Stomach (tissue), 4 donors: ENCODE measurements at regions not wholly inside any gene's neighbourhood (a gene's known extent, or its start where the extent isn't known, plus 50 kb on each side); places are given as distances from the start of the nearest gene placed in this dataset.

Experiments
- POLR2A ChIP-seq, 4 donors: fragments of 450-650 bp; IDR thresholded peaks; one replicate each; pipeline ENCODE4 v1.6.1; 2016; ENCODE audit warnings: antibody characterized with exemption in 4 of 4, control low read depth in 2 of 4, mild to moderate bottlenecking in 1 of 4, moderate library complexity in 1 of 4
- POLR2AphosphoS5 ChIP-seq, 3 donors: sonication (generic); formaldehyde crosslinking; IDR thresholded peaks; one replicate each; pipeline ENCODE4 v1.6.1; 2016; ENCODE audit warnings: antibody characterized with exemption in 3 of 3
- TF ChIP-seq, protein P1 (sequence below), 7 experiments: fragments of 450-650 bp in 4 of 7; fragments of 200-600 bp in 3 of 7; sonication (generic) in 3 of 7; IDR thresholded peaks; one replicate each; pipeline ENCODE4 v1.5.1; 2016 to 2019; ENCODE audit warnings: antibody characterized with exemption in 7 of 7, control low read depth in 2 of 7, mild to moderate bottlenecking in 1 of 7

DNA sequence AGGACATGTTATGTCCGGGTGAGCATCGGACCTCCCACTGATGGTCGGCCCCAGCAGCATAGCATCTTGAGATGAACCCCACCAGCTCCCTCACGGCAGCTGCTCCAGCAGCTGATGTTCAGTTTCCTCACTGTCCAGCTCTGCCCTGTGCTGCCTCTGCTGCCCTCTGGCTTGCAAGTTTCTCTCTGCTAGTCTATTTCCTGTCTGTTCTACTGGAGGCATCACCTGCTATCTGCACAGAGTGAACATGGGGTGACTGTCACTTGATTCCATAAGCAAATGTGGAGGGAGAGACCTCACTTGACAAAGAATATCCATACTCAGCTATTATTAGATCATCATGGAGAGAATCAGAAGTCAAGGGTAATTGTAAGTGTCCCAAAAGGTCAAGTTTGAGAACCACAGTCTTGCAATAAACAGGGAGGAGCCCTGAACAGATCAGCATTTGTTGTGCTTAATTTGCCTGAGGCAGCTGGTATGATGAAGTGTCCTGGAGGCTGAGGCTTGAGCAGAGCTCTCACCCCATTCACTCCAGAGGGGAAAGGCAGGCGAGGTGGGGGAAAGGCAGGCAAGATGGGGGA is 702.8 kb downstream of the SEMA5A start:
- TF ChIP-seq, protein P1, sequence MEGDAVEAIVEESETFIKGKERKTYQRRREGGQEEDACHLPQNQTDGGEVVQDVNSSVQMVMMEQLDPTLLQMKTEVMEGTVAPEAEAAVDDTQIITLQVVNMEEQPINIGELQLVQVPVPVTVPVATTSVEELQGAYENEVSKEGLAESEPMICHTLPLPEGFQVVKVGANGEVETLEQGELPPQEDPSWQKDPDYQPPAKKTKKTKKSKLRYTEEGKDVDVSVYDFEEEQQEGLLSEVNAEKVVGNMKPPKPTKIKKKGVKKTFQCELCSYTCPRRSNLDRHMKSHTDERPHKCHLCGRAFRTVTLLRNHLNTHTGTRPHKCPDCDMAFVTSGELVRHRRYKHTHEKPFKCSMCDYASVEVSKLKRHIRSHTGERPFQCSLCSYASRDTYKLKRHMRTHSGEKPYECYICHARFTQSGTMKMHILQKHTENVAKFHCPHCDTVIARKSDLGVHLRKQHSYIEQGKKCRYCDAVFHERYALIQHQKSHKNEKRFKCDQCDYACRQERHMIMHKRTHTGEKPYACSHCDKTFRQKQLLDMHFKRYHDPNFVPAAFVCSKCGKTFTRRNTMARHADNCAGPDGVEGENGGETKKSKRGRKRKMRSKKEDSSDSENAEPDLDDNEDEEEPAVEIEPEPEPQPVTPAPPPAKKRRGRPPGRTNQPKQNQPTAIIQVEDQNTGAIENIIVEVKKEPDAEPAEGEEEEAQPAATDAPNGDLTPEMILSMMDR (IDR thresholded peaks at IDR 0.05): no peak
- TF ChIP-seq POLR2A (IDR thresholded peaks at IDR 0.05): no peak
- no peak for TF ChIP-seq POLR2AphosphoS5 (IDR thresholded peaks at IDR 0.05)
